22Rv1 (cell line): ENCODE measurements at regions not wholly inside any gene's neighbourhood (a gene's known extent, or its start where the extent isn't known, plus 50 kb on each side); places are given as distances from the start of the nearest gene placed in this dataset.

ENCODE experiments used
- H3K27ac ChIP-seq: fragments of 450-650 bp; 2 replicates; pipeline ENCODE4 v1.5.1; 2017
- ZFX ChIP-seq: fragments of 450-650 bp; IDR thresholded peaks from 2 replicates; pipeline ENCODE4 v1.6.1; 2017; ENCODE audit warnings: antibody characterized with exemption, borderline replicate concordance
- TF ChIP-seq, protein P1 (sequence below): fragments of 450-650 bp; IDR thresholded peaks from 2 replicates; pipeline ENCODE4 v1.5.1; 2017; ENCODE audit warnings: mild to moderate bottlenecking

GRCh38 chr10:44326474-44327030, 58.3 kb downstream of the CXCL12 start:
- no peak overlapping the region for H3K27ac ChIP-seq
- TF ChIP-seq, protein P1, sequence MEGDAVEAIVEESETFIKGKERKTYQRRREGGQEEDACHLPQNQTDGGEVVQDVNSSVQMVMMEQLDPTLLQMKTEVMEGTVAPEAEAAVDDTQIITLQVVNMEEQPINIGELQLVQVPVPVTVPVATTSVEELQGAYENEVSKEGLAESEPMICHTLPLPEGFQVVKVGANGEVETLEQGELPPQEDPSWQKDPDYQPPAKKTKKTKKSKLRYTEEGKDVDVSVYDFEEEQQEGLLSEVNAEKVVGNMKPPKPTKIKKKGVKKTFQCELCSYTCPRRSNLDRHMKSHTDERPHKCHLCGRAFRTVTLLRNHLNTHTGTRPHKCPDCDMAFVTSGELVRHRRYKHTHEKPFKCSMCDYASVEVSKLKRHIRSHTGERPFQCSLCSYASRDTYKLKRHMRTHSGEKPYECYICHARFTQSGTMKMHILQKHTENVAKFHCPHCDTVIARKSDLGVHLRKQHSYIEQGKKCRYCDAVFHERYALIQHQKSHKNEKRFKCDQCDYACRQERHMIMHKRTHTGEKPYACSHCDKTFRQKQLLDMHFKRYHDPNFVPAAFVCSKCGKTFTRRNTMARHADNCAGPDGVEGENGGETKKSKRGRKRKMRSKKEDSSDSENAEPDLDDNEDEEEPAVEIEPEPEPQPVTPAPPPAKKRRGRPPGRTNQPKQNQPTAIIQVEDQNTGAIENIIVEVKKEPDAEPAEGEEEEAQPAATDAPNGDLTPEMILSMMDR, result no peak
- TF ChIP-seq ZFX, result no peak

DNA sequence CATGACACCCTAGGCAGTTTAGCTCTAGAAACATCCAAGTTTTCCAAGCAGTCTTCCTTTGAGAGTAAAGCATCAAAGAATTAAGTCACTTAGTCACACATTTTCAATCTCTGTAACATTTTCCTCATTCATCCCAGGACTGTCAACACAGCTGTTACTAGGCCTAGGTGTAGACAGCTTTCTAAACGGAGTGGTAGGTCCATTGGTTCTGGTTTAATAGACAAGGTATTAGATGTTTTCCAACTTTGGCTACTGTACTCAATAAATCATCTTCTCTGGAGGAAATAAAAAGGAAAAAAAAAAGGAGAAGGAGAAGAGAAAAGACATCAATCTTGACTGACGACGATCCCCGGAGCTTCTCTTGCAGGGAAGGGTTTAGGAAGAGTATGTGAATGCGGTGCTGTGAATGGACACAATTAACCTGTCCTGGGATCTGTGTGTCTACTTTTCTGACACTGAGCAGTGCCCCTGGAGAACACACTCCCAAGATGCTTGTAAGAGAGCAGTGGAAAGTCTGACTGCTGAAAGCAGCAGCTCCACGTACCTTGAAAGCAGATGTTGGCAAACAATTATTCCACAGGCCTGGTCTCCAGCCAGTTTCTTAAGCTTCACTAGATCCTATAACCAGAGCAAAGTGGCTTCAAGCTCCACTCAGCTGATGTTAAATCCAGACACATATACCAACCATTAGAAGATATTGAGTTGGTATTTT, 59.1 kb downstream of the CXCL12 start:
- H3K27ac ChIP-seq, result no peak overlapping the region
- TF ChIP-seq, protein P1, result no peak
- no peak for TF ChIP-seq ZFX

DNA sequence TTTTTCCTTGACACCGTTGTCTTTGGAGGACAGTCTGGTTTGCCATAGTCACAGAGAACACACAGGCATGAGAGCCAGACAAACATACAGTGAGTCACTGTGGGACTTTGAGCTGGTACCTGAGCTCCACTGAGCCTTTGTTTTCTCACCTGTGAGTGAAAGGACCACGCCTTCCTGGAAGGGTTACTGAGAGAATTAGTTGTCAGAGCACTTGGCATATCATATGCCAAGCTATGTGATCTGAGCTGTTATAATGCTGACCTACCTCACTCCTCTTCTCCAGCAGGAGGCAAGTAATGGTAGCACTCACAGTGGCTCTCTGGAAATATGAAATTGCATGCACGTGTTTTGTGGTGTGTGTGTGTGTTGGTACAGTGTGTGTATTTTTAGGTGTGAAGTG, 59.7 kb downstream of the CXCL12 start:
- no peak for TF ChIP-seq ZFX
- TF ChIP-seq, protein P1, result no peak
- no peak overlapping the region for H3K27ac ChIP-seq

- no peak overlapping the region for H3K27ac ChIP-seq
- TF ChIP-seq, protein P1, result no peak
- no peak for TF ChIP-seq ZFX
Measured at GRCh38 chr10:44323838-44324237, 61.1 kb downstream of the CXCL12 start.

DNA sequence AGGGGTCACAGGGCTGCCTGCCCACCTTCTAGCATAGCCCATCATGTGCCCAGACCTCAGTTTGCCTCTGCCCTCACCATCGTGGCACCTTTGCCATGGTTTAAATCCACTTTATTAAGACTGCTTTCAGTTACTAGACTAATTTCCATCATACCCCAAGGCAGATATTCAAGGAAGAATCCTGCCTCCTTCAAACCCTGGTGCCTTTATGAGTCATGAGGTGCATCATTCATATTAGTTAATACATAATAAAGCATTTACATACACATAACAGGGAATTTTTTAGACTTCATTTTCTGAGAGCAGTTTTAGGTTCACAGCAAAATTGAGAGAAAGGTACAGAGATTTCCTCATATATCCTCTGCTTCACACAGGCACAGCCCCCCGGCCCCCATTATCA, 62.8 kb downstream of the CXCL12 start:
- no peak for TF ChIP-seq ZFX
- TF ChIP-seq, protein P1, result no peak
- no peak overlapping the region for H3K27ac ChIP-seq

DNA sequence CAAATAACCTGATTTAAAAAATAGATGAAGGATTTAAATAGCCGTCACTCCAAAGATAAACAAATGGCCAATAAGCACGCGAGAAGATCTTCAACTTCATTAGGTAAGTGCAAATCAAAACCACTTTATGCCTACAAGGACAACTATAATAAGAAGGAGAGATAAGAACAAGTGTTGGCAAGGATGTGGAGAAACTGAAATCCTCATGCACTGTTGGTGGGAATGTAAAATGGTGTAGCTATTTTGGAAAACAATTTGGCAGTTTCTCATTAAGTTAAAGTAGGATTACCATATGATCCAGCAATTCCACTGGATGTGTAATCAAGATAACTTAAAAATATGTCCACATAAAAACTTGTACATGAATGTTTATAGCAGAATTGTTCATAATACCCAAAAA, 64.1 kb downstream of the CXCL12 start:
- no peak overlapping the region for H3K27ac ChIP-seq
- TF ChIP-seq ZFX, result no peak
- TF ChIP-seq, protein P1, result no peak

DNA sequence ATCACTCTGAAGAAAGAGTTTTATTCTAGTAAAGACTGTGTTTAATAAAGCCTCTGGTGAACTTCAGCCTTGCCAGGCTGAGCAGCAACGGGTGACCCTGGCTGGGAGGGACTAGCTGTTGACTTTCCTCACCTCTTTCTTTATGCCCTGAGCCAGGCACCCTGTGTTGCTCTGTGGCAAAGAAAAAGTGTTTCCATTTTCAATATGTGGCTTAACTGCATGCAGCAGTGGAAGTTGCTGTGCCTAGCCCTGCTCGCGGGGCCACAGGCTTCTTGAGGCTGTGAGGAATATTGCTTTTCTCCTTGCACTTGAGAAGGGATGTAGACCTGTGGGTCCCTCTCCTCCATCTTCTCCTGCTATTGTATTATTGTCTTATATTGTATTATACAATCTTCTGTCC, 67.0 kb downstream of the CXCL12 start:
- TF ChIP-seq ZFX, result no peak
- TF ChIP-seq, protein P1, result no peak
- H3K27ac ChIP-seq, result no peak overlapping the region
